GM21447 (cell line): ENCODE measurements at regions not wholly inside any gene's neighbourhood (a gene's known extent, or its start where the extent isn't known, plus 50 kb on each side); places are given as distances from the start of the nearest gene placed in this dataset.
"Not testable (repeated sequence)": the region's sequence is repeated elsewhere in the genome, so short reads cannot be mapped to it uniquely, and the experiment has no call there.

Experiments used
- ATAC-seq: cut with Tn5 transposase; IDR thresholded peaks from one replicate; pipeline ENCODE4 v1.9.1; 2021; ENCODE audit not compliant: unreplicated experiment

- not testable (repeated sequence) for ATAC-seq
Measured at GRCh38 chr22:22774762-22775161, 112.9 kb upstream of the IGLL5 start.

- ATAC-seq = no peak
Measured at GRCh38 chr22:22776121-22776520, 111.5 kb upstream of the IGLL5 start.

GRCh38 chr22:22779213-22779612, 108.4 kb upstream of the IGLL5 start:
- ATAC-seq = no peak

GRCh38 chr22:22783575-22783974, 104.0 kb upstream of the IGLL5 start:
- ATAC-seq = no peak

- ATAC-seq = no peak
Measured at GRCh38 chr22:22784249-22785039, 103.2 kb upstream of the IGLL5 start.

GRCh38 chr22:22785316-22786065, 102.1 kb upstream of the IGLL5 start:
- ATAC-seq = no peak

- no peak for ATAC-seq
Measured at GRCh38 chr22:22786301-22787115, 101.1 kb upstream of the IGLL5 start.

- ATAC-seq = no peak
Measured at GRCh38 chr22:22787151-22787550, 100.5 kb upstream of the IGLL5 start.

GRCh38 chr22:22787786-22788459, 99.7 kb upstream of the IGLL5 start:
- no peak for ATAC-seq

GRCh38 chr22:22788460-22789037, 99.1 kb upstream of the IGLL5 start:
- ATAC-seq = no peak

- ATAC-seq = no peak
Measured at GRCh38 chr22:22789233-22789921, 98.2 kb upstream of the IGLL5 start.

- ATAC-seq = no peak
Measured at GRCh38 chr22:22789922-22790845, 97.4 kb upstream of the IGLL5 start.

- ATAC-seq = no peak
Measured at GRCh38 chr22:22791438-22792181, 96.0 kb upstream of the IGLL5 start.

- ATAC-seq = not testable (repeated sequence)
Measured at GRCh38 chr22:22792205-22792786, 95.3 kb upstream of the IGLL5 start.

- ATAC-seq = not testable (repeated sequence)
Measured at GRCh38 chr22:22795639-22796038, 92.0 kb upstream of the IGLL5 start.

GRCh38 chr22:22796724-22797123, 90.9 kb upstream of the IGLL5 start:
- ATAC-seq = no peak

- ATAC-seq = no peak
Measured at GRCh38 chr22:22798232-22798616, 89.4 kb upstream of the IGLL5 start.

- no peak for ATAC-seq
Measured at GRCh38 chr22:22798716-22799115, 88.9 kb upstream of the IGLL5 start.
